Fibroblast of the aortic adventitia (primary cell): ENCODE measurements at regions not wholly inside any gene's neighbourhood (a gene's known extent, or its start where the extent isn't known, plus 50 kb on each side); places are given as distances from the start of the nearest gene placed in this dataset.

Experiments used
- DNase-seq: peaks from one replicate; pipeline ENCODE4 v3.0.0-alpha.2; 2010; ENCODE audit warnings: low read depth
- H3K4me3 ChIP-seq: 2 replicates; pipeline ENCODE4 v1.5.1; 2011; ENCODE audit warnings: low read depth, mild to moderate bottlenecking, control low read depth, low read length, moderate library complexity
- TF ChIP-seq, protein P1 (sequence below): IDR thresholded peaks from 2 replicates; pipeline ENCODE4 v1.5.1; 2011; ENCODE audit warnings: mild to moderate bottlenecking, low read length, control low read depth, inconsistent platforms; ENCODE audit not compliant: insufficient read depth

DNA sequence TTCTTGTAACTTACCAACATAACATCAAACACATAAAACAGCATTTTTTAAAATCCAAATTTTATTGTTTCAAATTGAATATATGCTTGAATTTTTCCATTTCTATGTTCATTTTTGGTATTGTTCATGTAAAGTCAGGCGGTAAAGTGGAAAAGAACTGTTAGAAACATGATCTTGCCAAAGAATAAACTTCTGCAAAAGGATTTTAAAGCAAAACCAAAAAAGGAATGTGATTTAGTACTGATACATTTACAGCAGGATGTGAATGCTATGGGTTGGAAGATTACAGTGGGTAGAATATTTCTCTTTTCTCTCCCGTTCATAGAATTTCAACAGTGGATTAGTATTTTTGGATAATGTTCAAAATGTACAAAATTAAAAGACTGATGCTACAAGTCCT lies 277.2 kb upstream of the MPDZ start:
- DNase-seq, result no peak
- TF ChIP-seq, protein P1, sequence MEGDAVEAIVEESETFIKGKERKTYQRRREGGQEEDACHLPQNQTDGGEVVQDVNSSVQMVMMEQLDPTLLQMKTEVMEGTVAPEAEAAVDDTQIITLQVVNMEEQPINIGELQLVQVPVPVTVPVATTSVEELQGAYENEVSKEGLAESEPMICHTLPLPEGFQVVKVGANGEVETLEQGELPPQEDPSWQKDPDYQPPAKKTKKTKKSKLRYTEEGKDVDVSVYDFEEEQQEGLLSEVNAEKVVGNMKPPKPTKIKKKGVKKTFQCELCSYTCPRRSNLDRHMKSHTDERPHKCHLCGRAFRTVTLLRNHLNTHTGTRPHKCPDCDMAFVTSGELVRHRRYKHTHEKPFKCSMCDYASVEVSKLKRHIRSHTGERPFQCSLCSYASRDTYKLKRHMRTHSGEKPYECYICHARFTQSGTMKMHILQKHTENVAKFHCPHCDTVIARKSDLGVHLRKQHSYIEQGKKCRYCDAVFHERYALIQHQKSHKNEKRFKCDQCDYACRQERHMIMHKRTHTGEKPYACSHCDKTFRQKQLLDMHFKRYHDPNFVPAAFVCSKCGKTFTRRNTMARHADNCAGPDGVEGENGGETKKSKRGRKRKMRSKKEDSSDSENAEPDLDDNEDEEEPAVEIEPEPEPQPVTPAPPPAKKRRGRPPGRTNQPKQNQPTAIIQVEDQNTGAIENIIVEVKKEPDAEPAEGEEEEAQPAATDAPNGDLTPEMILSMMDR, result no peak
- no peak overlapping the region for H3K4me3 ChIP-seq

DNA sequence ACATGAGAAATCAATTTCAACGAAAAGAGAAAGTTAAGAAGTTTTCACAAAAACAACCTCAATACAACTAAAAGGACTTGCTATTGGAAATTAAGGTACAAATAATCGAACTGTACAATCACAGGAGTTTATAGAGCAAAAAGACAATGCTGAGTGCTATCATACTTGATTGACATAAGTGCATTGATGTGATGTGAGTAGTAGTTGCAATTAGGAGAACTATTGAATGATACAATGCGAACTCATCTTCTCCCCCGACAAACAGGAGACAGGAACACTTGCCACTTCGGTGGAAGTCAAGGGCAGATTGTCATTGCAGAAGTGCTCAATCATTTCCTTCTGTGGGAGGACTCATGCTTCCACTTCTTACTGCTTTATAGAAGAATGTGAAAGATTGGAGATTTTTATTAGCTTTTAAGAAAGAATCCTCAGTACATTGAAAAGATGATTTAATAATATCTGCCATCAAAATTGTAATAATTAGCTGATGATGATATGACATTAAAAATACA lies 276.6 kb upstream of the MPDZ start:
- TF ChIP-seq, protein P1, result no peak
- DNase-seq, result no peak
- no peak overlapping the region for H3K4me3 ChIP-seq

DNA sequence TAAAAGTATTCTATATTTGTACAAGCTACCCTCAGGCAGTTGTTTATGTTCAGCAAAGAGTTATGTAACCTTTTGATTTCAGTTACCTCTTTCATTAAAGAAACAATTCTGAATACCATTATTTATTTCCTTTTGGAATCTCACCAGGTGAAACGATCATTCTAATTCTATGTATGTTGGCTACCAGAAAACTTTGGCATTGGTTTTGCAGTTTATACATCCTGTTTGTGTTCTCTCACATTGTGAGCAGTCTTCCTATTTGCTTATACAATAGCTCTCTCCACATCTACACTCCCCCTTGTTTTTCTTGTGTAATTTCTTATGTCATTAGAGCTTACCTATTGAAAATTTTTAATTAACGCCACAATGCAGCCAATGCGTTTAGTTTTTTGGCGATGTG lies 276.0 kb upstream of the MPDZ start:
- DNase-seq, result no peak
- H3K4me3 ChIP-seq, result no peak overlapping the region
- TF ChIP-seq, protein P1, result no peak

DNA sequence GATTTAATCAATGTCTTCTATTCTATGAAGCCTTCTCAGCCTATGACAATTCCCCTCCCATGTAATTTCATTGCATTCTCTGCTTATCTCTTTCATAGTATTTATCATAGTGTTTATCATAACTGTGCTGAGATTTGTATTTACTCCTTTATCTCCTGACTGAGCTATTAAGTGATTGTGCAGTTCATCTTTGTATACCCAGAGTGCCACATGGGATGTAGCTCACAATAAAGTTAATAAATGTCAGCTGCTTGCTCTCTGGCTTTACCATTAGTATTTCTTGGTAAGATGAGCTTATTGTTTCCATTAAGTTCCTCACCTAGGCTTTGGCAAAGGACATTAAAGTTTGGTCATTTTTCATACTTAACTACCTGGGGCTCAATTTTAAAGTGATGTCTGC lies 275.1 kb upstream of the MPDZ start:
- TF ChIP-seq, protein P1, result no peak
- DNase-seq, result no peak
- no peak overlapping the region for H3K4me3 ChIP-seq

DNA sequence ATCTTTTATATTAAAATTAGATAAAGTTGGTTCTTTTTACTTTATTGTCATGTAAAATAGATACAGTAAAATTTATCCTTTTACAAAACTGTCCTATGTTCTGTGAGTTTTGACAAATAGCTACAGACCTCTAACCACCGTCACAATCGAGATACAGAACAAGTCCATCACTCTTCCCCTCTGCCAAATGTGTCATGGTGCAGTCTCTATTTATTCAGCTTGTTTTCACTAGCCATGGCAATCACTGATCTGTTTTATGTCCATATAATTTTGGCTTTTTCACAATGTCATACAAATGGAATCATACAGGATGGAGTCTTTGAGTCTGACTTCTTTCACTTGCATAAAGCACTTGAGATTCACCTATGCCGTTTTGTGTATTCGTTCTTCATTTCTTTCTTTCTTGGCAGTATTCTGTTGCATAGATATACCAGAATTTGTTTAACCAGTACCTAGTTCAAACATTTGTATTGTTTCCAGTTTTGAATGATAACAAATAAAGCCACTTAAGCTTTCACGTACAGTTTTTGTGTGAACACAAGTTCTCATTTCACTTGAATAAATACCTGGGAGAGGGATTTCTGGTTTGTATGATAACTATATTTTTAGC lies 273.2 kb upstream of the MPDZ start:
- DNase-seq, result peak; percentile 37
- H3K4me3 ChIP-seq, result no peak overlapping the region
- TF ChIP-seq, protein P1, result no peak

DNA sequence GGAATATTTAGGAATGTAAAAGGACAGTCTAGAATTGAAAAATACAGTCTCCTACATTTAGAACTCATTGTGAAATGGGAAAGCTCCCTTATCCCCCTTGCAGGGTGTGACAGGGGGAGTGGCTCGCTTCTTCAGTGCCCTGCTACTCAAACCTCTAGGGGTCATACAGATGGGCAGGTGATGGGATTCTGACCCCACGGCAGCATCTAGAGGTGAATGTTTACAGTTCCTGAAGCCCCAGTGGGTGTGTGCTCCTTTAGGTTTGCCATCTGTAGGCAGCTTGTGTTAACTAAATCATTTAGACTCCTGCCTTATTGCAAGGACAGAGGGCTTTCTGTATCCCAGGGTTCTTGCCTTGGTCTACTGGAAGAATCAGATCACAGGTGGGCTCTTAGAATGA lies 271.0 kb upstream of the MPDZ start:
- no peak overlapping the region for H3K4me3 ChIP-seq
- TF ChIP-seq, protein P1, result no peak
- no peak for DNase-seq

DNA sequence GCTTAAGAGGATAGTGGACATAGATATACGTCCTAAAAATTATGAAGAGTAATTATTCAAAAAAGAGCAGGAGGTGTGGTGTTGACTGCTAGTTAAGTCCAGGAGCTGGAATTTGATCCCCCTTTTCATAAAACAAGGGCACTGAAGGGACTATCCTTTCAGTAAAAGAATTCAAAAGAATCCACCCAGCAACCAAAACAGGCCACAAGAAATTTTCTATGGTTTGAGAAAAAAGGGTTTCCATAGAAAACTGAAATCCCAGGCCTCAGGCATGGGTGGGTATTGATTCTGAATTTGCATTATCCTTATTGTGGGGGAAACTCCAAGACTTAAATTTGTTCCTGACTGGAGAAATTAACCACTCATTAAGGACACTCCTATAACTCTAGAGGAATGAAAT lies 269.0 kb upstream of the MPDZ start:
- TF ChIP-seq, protein P1, result no peak
- no peak overlapping the region for H3K4me3 ChIP-seq
- DNase-seq, result no peak
